GM21723 (cell line): ENCODE measurements at regions not wholly inside any gene's neighbourhood (a gene's known extent, or its start where the extent isn't known, plus 50 kb on each side); places are given as distances from the start of the nearest gene placed in this dataset.
"Not testable (repeated sequence)": the region's sequence is repeated elsewhere in the genome, so short reads cannot be mapped to it uniquely, and the experiment has no call there.

Experiments used
- ATAC-seq: cut with Tn5 transposase; IDR thresholded peaks from one replicate; pipeline ENCODE4 v1.9.1; 2021; ENCODE audit warnings: mild to moderate bottlenecking, moderate library complexity; ENCODE audit not compliant: unreplicated experiment

GRCh38 chr22:22697377-22698117 lies 53.1 kb downstream of the GGTLC2 start:
- ATAC-seq = no peak

- ATAC-seq = no peak
Observed at GRCh38 chr22:22698263-22698750, 53.9 kb downstream of the GGTLC2 start.

GRCh38 chr22:22700631-22701030 lies 56.2 kb downstream of the GGTLC2 start:
- no peak for ATAC-seq

- ATAC-seq = not testable (repeated sequence)
Observed at GRCh38 chr22:22701557-22701956, 57.1 kb downstream of the GGTLC2 start.

- ATAC-seq = no peak
Observed at GRCh38 chr22:22702237-22703202, 58.1 kb downstream of the GGTLC2 start.

GRCh38 chr22:22703203-22703570 lies 58.8 kb downstream of the GGTLC2 start:
- ATAC-seq = no peak

GRCh38 chr22:22703715-22704114 lies 59.3 kb downstream of the GGTLC2 start:
- ATAC-seq = no peak

GRCh38 chr22:22704156-22704946 lies 59.9 kb downstream of the GGTLC2 start:
- no peak for ATAC-seq

- ATAC-seq = no peak
Observed at GRCh38 chr22:22705328-22706100, 61.1 kb downstream of the GGTLC2 start.

GRCh38 chr22:22706253-22706915 lies 62.0 kb downstream of the GGTLC2 start:
- no peak for ATAC-seq

- ATAC-seq = no peak
Observed at GRCh38 chr22:22709719-22710445, 65.5 kb downstream of the GGTLC2 start.

GRCh38 chr22:22710719-22711531 lies 66.5 kb downstream of the GGTLC2 start:
- no peak for ATAC-seq

- ATAC-seq = no peak
Observed at GRCh38 chr22:22711532-22711913, 67.1 kb downstream of the GGTLC2 start.

- ATAC-seq = no peak
Observed at GRCh38 chr22:22712092-22712658, 67.8 kb downstream of the GGTLC2 start.

GRCh38 chr22:22712666-22713365 lies 68.4 kb downstream of the GGTLC2 start:
- ATAC-seq = no peak

- no peak for ATAC-seq
Observed at GRCh38 chr22:22713416-22713815, 69.0 kb downstream of the GGTLC2 start.

GRCh38 chr22:22714600-22715335 lies 70.4 kb downstream of the GGTLC2 start:
- ATAC-seq = no peak
